PFSK-1 (cell line): ENCODE measurements at regions not wholly inside any gene's neighbourhood (a gene's known extent, or its start where the extent isn't known, plus 50 kb on each side); places are given as distances from the start of the nearest gene placed in this dataset.

Experiments
- FOXP2 ChIP-seq: optimal IDR thresholded peaks from 2 replicates; pipeline ENCODE3; 2011; ENCODE audit warnings: borderline replicate concordance, control low read depth, inconsistent platforms; ENCODE audit not compliant: insufficient read depth; ENCODE audit errors: extremely low read length, extremely low read depth
- POLR2AphosphoS5 ChIP-seq: IDR thresholded peaks from 2 replicates; pipeline ENCODE4 v1.6.1; 2012; ENCODE audit warnings: low read depth, mild to moderate bottlenecking, control low read depth, low read length, moderate library complexity
- TAF1 ChIP-seq: IDR thresholded peaks from 2 replicates; pipeline ENCODE4 v1.6.1; 2012; ENCODE audit warnings: low read length, control low read depth, borderline replicate concordance; ENCODE audit not compliant: insufficient read depth

DNA sequence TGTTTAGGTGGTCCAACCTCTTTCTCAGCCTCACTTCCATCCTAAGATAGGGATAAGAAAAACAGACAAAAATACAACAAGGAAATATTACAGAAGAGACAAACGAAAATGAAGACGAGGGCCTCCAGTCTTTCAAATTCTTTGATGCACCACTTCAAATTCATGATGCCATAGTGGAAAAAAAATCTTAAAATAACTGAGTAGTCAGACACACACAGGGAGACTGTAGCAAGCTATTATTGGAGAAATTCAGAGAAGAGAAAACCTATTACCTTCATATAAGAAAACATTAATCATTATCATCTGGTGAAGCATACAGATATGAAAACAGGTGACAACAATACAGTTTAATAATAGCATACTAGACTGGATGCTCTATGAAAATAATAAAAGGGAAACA, 548.2 kb downstream of the KCTD12 start:
- no peak for TF ChIP-seq POLR2AphosphoS5
- TF ChIP-seq FOXP2, result no peak
- no peak for TF ChIP-seq TAF1
